Keratinocyte (primary cell): ENCODE measurements at regions not wholly inside any gene's neighbourhood (a gene's known extent, or its start where the extent isn't known, plus 50 kb on each side); places are given as distances from the start of the nearest gene placed in this dataset.

Source experiments
- EZH2 ChIP-seq: IDR thresholded peaks from one replicate; pipeline ENCODE4 v1.6.1; 2012; ENCODE audit warnings: inconsistent platforms, mild to moderate bottlenecking, low read length, moderate library complexity
- TF ChIP-seq, protein P1 (sequence below), 3 experiments: IDR thresholded peaks in 1 of 3; conservative IDR thresholded peaks in 1 of 3; optimal IDR thresholded peaks in 1 of 3; 2 replicates in 2 of 3; 3 replicates in 1 of 3; pipeline versions ENCODE3 to v1.5.1; 2011; ENCODE audit warnings: low read length in 3 of 3, mild to moderate bottlenecking in 3 of 3, moderate library complexity in 2 of 3, control low read depth in 1 of 3, inconsistent platforms in 1 of 3; ENCODE audit not compliant: insufficient read depth in 2 of 3; ENCODE audit errors: extremely low read depth in 1 of 3

- TF ChIP-seq, protein P1, sequence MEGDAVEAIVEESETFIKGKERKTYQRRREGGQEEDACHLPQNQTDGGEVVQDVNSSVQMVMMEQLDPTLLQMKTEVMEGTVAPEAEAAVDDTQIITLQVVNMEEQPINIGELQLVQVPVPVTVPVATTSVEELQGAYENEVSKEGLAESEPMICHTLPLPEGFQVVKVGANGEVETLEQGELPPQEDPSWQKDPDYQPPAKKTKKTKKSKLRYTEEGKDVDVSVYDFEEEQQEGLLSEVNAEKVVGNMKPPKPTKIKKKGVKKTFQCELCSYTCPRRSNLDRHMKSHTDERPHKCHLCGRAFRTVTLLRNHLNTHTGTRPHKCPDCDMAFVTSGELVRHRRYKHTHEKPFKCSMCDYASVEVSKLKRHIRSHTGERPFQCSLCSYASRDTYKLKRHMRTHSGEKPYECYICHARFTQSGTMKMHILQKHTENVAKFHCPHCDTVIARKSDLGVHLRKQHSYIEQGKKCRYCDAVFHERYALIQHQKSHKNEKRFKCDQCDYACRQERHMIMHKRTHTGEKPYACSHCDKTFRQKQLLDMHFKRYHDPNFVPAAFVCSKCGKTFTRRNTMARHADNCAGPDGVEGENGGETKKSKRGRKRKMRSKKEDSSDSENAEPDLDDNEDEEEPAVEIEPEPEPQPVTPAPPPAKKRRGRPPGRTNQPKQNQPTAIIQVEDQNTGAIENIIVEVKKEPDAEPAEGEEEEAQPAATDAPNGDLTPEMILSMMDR (optimal IDR thresholded peaks at IDR 0.05 in 1 of 3, IDR thresholded peaks at IDR 0.05 in 1 of 3, conservative IDR thresholded peaks at IDR 0.05 in 1 of 3; ENCODE audit: extremely low read depth in 1 of 3, insufficient read depth in 2 of 3, low read length in 3 of 3) = no peak
- TF ChIP-seq EZH2 = no peak
Observed at GRCh38 chr19:31173991-31174390, 175.2 kb downstream of the TSHZ3 start.
